GM12878 (cell line): ENCODE measurements at regions not wholly inside any gene's neighbourhood (a gene's known extent, or its start where the extent isn't known, plus 50 kb on each side); places are given as distances from the start of the nearest gene placed in this dataset.

Experiments
- BHLHE40 ChIP-seq, 2 experiments: fragments of 450-650 bp in 1 of 2; IDR thresholded peaks; 2 replicates each; pipeline ENCODE4 v1.6.1; 2011 to 2017; ENCODE audit warnings: low read depth in 2 of 2, borderline replicate concordance in 1 of 2, improper control_type of control experiment in 1 of 2, low read length in 1 of 2, mild to moderate bottlenecking in 1 of 2
- EP300 ChIP-seq, 2 experiments: fragments of 150-350 bp in 1 of 2; IDR thresholded peaks; 2 replicates each; pipeline ENCODE4 v1.6.1; 2011 to 2012; ENCODE audit warnings: low read depth in 2 of 2, low read length in 2 of 2, borderline replicate concordance in 1 of 2, improper control_type of control experiment in 1 of 2, inconsistent platforms in 1 of 2; ENCODE audit not compliant: control insufficient read depth in 1 of 2
- IKZF2 ChIP-seq, 2 experiments: fragments of 450-650 bp; IDR thresholded peaks; 2 replicates each; pipeline ENCODE4 v1.6.1; 2017; ENCODE audit warnings: mild to moderate bottlenecking in 2 of 2, moderate library complexity in 2 of 2
- LARP7 ChIP-seq: fragments of 450-650 bp; IDR thresholded peaks from 2 replicates; pipeline ENCODE4 v1.6.1; 2017; ENCODE audit warnings: mild to moderate bottlenecking
- TBL1XR1 ChIP-seq: IDR thresholded peaks from 2 replicates; pipeline ENCODE4 v1.6.1; 2012; ENCODE audit warnings: low read depth, low read length, improper control_type of control experiment
- ZSCAN29 ChIP-seq: fragments of 450-650 bp; IDR thresholded peaks from 2 replicates; pipeline ENCODE4 v1.6.1; 2017; ENCODE audit warnings: mild to moderate bottlenecking, moderate library complexity
- TF ChIP-seq, protein P1 (sequence below): fragments of 450-650 bp; IDR thresholded peaks from 2 replicates; pipeline ENCODE4 v1.6.1; 2017; ENCODE audit warnings: mild to moderate bottlenecking
- TF ChIP-seq, protein P2 (sequence below): fragments of 450-650 bp; IDR thresholded peaks from 2 replicates; pipeline ENCODE4 v1.6.1; 2017; ENCODE audit warnings: antibody characterized with exemption, mild to moderate bottlenecking, moderate library complexity

DNA sequence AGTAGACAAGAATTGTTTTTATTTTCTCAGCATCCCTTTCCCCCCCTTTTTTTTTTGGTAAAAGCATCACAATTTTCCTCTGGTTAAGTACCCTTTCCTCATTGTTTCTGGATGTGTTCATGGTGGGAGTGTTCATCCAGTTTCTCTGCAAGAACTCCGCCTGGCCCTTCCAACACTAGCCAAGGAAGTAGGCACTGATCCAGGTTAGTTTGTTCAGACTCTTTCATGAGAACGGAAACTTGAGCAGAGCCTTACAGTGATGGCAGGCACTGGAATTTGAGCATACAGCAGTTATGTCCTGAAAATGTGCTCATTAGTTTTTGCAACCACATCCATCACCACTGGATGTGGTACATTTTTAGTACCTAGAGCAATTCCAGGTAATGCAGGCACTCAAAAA lies 336.1 kb upstream of the BOD1L1 start (continued):
- TF ChIP-seq, protein P1, sequence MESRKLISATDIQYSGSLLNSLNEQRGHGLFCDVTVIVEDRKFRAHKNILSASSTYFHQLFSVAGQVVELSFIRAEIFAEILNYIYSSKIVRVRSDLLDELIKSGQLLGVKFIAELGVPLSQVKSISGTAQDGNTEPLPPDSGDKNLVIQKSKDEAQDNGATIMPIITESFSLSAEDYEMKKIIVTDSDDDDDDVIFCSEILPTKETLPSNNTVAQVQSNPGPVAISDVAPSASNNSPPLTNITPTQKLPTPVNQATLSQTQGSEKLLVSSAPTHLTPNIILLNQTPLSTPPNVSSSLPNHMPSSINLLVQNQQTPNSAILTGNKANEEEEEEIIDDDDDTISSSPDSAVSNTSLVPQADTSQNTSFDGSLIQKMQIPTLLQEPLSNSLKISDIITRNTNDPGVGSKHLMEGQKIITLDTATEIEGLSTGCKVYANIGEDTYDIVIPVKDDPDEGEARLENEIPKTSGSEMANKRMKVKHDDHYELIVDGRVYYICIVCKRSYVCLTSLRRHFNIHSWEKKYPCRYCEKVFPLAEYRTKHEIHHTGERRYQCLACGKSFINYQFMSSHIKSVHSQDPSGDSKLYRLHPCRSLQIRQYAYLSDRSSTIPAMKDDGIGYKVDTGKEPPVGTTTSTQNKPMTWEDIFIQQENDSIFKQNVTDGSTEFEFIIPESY: no peak
- TF ChIP-seq BHLHE40 (IDR thresholded peaks at IDR 0.05; ENCODE audit: borderline replicate concordance in 1 of 2, low read depth in 2 of 2, low read length in 1 of 2) (no peak), LARP7 (no peak), EP300 (IDR thresholded peaks at IDR 0.05; ENCODE audit: borderline replicate concordance in 1 of 2, control insufficient read depth in 1 of 2, low read depth in 2 of 2, low read length in 2 of 2) (no peak), TBL1XR1 (no peak), ZSCAN29 (no peak), IKZF2 (IDR thresholded peaks at IDR 0.05) (no peak)
- TF ChIP-seq, protein P2, sequence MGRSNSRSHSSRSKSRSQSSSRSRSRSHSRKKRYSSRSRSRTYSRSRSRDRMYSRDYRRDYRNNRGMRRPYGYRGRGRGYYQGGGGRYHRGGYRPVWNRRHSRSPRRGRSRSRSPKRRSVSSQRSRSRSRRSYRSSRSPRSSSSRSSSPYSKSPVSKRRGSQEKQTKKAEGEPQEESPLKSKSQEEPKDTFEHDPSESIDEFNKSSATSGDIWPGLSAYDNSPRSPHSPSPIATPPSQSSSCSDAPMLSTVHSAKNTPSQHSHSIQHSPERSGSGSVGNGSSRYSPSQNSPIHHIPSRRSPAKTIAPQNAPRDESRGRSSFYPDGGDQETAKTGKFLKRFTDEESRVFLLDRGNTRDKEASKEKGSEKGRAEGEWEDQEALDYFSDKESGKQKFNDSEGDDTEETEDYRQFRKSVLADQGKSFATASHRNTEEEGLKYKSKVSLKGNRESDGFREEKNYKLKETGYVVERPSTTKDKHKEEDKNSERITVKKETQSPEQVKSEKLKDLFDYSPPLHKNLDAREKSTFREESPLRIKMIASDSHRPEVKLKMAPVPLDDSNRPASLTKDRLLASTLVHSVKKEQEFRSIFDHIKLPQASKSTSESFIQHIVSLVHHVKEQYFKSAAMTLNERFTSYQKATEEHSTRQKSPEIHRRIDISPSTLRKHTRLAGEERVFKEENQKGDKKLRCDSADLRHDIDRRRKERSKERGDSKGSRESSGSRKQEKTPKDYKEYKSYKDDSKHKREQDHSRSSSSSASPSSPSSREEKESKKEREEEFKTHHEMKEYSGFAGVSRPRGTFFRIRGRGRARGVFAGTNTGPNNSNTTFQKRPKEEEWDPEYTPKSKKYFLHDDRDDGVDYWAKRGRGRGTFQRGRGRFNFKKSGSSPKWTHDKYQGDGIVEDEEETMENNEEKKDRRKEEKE: no peak
